AG09309 (cell line): ENCODE measurements at regions not wholly inside any gene's neighbourhood (a gene's known extent, or its start where the extent isn't known, plus 50 kb on each side); places are given as distances from the start of the nearest gene placed in this dataset.

Experiments
- DNase-seq: peaks from one replicate; pipeline ENCODE4 v3.0.0-alpha.2; 2010; ENCODE audit warnings: low read depth
- H3K4me3 ChIP-seq: 2 replicates; pipeline ENCODE4 v1.5.1; 2011; ENCODE audit warnings: mild to moderate bottlenecking, low read depth, low read length, moderate library complexity; ENCODE audit not compliant: control insufficient read depth
- CTCF ChIP-seq: IDR thresholded peaks from 2 replicates; pipeline ENCODE4 v1.5.1; 2011; ENCODE audit warnings: mild to moderate bottlenecking, low read depth, low read length, inconsistent platforms; ENCODE audit not compliant: insufficient read depth, control insufficient read depth; ENCODE audit errors: missing control alignments

- no peak for TF ChIP-seq CTCF
- no peak overlapping the region for H3K4me3 ChIP-seq
- DNase-seq: no peak
Measured at GRCh38 chr6:85252085-85252484, 197.8 kb upstream of the NT5E start.

DNA sequence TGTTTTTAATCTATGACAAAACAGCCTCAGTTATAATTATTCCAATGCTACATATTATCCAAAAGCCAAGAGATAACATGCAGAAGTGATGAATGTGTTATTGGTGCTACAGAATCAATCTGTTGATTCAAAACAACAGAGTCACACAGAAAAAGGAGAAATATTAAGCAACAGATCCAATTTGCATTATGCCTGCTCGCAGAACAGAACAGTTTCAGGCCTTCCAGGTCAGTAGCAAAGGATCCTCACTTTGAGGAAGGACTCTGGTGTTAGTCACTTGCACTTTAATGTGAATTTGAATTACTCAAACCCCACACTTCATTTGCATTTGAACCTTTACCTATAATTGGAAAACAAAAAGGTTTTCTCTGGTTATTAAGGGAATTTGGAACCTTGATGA lies 198.6 kb upstream of the NT5E start:
- no peak for TF ChIP-seq CTCF
- H3K4me3 ChIP-seq: no peak overlapping the region
- no peak for DNase-seq

- DNase-seq: no peak
- no peak for TF ChIP-seq CTCF
- no peak overlapping the region for H3K4me3 ChIP-seq
Measured at GRCh38 chr6:85250586-85251220, 199.2 kb upstream of the NT5E start.

DNA sequence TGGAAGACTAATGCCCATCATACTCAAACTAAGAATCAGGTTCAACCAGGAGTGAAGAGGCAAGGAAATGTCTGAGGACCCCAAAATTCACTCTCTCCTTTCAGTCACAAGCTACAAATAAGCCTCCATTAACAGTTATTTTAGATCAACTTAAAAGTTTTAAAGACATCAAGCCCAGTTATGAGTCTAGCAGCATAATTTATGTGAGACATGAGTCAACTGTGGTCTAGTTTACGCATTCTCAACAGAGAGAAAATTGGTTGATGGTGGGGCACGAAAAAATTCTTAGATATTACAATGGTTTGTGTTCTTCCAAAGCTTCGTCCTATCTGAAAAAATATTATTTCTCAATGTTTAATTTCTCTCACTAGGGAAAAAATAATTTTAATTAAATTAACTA lies 204.9 kb upstream of the NT5E start:
- TF ChIP-seq CTCF: no peak
- no peak overlapping the region for H3K4me3 ChIP-seq
- no peak for DNase-seq

- no peak overlapping the region for H3K4me3 ChIP-seq
- TF ChIP-seq CTCF: no peak
- DNase-seq: no peak
Measured at GRCh38 chr6:85241498-85242052, 208.3 kb upstream of the NT5E start.

DNA sequence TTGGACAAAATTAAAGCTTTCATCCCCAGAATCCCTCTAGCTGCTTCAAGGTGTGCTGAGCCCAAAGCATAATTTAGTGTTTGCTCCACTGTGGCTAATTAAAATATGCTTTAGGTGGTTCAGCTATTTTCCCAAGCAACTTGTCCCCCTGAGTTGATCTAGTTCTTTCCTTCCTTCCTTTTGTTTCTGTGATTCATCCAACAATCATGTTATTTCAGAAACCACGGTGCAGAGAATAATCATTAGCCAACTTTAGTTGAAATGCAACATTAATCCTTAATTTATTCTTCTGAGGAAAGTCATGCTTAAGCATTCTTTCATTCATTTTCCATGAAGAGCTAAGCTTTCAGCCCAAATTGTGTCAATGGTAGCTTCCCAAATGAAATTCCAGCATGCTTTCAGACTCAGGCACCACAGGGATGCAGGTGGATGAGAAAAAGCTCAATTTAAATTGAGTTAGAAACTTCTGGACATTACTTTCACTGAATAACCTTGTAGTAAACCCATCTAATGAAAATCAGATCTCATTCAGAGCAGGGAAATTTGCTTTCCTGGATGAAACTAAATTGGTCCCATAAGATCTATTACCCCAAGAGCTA lies 209.0 kb upstream of the NT5E start:
- DNase-seq: no peak
- no peak overlapping the region for H3K4me3 ChIP-seq
- no peak for TF ChIP-seq CTCF
